Stimulated activated CD4-positive, alpha-beta T cell treated with anti-CD3 and anti-CD28 coated beads, Interleukin-15, amount 100 ng/mL, for 1 hour (primary cell): ENCODE measurements at regions not wholly inside any gene's neighbourhood (a gene's known extent, or its start where the extent isn't known, plus 50 kb on each side); places are given as distances from the start of the nearest gene placed in this dataset.

Experiments used
- DNase-seq, 2 donors: peaks; one replicate each; pipeline ENCODE4 v3.0.0-alpha.2; 2020; ENCODE audit warnings: low read depth in 1 of 2, low spot score in 1 of 2

DNA sequence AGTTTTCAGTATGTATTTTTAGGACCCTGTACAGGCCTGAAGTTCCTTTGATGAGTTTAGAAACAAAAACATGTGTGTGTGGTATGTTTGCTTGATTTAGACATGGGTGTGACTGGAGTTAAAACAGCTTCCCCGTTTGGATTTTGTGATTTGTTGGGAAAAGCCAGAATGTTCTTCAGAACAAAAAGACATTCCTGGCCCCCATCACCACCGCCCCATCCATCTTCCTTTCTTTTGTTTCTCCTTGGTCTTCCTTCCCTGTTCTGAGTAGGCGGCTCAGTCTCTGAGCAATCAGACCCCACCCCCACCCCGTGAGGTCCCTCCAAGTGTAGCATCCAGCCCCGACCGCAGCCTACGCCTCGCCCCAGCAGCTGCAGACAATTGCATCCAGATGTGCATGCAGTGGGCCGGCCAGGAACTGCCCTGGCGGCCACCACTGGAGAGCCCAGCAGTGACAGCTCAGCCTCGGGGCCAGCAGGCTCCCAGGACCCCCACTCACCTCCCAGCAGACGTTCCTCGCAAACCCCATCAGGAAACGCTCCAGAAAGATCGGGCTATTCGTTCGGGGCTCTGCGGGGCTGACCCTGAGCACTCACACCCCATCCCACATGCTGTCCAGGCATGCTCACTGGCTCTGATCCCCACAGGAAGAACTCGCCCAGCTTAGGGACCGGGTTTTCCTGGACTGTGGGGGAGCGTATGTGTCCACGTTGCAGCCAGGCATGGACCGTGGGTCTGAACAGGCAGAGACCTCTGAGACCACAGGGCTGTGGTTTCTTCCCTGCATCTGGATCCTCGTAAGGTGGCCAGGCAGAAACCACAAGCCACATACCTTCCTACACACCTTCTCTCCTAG is 99.8 kb upstream of the CDH5 start:
- DNase-seq: no peak

DNA sequence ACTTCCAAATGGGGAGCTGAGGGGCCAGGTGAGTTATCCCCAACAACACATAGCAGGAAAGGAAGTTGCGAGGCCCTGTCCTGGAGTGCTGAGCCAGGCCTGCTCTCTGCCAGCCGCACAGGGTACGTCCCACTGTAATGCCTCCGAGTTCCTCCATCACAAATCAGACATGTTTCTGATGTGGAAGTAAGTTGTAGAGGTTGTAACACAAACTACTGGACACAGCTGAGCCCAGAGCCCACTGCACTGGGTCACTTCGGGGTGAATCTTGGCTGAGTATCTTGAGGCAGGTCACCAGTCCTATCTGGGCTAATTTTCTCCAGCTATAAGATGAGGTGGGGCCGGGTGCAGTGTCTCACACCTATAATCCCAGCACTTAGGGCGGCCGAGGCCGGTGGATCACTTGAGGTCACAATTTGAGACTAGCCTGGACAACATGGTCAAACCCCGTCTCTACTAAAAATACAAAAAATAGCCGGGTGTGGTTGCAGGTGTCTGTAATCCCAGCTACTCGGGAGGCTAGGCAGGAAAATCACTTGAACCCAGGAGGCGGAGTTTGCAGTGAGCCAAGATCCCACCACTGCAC is 100.8 kb upstream of the CDH5 start:
- no peak for DNase-seq

DNA sequence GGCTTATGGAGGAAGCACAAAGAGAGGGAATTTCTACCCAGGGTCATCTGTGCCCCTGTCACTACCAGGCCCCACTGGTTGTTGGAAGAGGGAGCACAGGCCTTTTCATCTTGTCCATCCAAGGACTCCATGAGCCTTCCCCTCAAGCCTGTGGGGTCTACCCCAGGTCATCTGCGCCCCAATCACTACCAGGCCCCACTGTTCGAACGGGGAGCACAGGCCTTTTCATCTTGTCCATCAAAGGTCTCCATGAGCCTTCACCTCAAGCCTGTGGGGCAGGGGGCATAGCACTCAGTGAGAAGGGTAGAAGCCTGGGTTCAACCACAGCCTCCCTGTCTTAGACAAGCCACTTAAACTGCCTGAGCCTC is 101.5 kb upstream of the CDH5 start:
- DNase-seq: no peak

DNA sequence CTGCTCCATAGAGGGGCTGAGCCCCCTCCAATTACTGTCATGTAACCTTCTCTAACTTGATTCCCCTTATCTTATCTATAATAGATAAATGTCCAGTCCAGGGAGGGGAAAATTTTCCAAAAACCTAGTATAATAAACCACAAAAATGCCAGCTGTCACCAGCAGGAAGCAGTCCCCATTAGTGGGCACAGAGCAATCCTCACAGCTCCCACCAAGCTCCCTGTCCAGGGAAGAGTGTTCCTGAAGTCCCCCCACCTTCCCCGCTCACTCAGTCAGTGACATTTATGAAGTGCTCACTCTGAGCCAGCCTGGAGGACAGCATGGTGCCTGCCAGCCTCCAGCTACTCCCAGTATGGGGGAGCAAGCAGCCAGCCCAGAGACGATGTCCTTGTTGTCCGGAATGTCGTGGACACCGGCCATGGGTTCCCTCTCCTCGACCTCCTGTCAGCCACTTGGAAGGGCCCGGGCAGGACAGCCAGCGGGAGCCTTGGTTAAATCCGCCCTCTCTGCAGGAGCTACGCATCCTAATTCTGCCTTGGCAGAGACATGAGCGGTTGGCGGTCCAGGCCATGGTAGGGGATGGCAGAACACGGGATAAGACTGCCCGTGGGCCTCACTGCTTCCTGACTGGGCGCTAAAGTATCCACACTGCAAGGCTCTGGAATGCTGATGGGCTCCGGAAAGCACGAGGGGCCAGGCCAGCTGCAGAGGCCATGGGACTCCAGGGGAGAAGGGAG is 102.0 kb upstream of the CDH5 start:
- DNase-seq: no peak

DNA sequence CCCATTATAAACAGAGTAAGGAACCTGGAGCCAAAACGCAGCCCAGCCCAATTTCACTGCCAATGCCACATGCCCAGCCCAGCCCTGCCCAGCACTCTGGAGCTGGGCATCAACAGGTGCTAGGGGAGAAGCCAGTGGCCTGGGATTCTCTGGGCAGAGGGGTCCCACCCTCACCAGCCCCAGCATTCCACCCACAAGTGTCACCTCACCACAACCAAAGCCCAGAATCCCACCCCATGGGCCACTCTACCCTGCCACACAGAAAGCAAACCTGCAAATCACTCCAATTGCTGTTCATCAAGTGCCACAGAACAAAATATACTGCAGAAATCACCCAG is 102.5 kb upstream of the CDH5 start:
- DNase-seq: no peak

DNA sequence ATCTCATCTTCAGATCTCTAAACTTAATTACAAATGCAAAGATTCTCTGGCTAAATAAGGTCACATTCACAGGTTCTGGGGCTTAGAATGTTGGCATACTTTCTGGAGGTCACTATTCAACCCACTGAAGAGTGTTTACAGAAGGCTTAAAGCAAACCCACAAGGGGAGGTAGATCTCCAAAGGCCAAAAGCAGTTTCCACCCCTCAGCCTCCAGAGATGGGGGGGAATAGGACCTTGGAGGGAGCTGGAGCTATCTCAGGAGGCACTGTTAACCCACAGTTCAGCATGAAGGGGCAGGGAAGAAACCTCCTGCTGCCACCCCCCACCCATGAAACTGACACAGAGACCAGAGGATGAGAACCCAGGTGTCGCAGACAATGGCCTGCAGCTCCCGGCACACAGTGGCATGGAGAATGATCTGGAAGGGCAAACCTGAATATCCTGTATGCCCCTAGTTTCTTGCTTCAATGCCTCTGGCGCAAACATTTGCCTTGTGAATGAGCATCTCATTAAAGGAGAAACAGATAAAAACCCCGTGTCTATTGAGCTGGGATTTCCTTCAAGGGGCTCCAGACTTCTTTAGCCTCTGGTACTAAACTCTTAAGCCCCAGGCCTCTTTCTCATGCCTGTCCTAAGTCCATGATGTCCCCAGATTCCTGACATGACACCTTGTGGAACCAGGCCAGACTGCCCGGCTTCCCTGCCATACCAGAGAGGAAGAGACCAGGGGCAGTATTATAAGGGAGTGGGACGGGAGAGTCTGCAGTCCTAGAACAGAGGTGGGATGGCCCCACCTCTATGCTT is 103.1 kb upstream of the CDH5 start:
- no peak for DNase-seq

DNA sequence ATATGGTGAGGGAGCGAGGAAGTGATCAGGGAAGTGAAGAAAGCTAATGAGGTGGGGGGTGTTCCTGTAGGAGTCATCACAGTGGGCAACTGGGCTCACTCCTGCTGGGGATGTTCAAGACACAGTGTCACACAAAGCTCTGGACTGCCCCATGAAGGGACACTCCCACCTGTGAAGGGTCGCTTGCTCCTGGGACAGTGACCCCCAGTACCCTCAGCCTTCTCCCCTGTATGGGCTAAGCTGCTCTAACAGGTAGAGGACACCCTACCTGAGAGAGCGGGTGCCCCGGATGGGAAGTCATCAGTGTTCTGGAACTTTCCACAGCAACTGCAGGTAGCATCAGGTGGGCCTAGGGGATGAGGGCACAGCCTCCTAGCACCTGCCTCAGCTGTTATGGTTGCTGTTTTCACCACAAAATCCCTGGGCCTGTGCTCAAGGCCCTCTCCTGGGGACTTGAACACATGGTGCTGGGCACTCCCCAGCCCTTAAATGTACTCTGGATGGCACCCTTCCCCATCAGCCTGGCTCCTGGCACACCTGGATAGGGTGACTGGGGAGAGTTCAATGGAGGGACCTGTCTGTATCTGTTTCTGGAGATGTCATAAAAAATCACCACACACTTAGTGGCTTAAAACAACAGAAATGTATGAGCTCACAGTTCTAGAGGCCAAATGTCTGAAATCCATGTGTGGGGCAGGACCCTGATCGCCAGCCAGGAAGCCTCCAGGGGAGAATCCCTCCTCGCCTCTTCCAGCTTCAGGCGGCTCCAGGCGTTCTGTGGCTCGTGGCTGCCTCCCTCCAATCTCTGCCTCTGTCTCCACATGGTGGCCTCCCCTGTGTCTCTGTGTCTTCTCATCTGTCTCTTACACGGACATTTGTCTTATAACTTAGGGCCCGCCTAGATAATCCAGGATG is 104.0 kb upstream of the CDH5 start:
- DNase-seq: no peak

DNA sequence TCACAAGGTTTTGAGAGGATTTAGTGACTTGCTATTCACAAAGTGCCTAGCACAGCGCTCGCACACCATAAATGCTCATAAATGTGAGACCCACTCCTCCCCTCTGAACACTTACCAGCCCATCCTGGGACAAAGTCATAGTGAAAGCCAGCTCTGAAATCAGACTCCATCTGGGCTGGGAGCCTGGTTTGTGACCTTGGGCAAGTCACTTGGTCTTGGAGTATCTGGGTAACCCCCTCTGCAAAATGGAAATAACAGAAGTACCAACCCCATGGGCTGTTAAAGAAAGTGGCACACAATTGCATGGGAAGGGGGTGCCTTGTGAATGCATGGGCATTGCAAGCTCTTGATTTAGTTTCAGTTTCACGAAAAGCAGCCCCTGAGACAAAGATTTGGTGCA is 104.7 kb upstream of the CDH5 start:
- DNase-seq: no peak

DNA sequence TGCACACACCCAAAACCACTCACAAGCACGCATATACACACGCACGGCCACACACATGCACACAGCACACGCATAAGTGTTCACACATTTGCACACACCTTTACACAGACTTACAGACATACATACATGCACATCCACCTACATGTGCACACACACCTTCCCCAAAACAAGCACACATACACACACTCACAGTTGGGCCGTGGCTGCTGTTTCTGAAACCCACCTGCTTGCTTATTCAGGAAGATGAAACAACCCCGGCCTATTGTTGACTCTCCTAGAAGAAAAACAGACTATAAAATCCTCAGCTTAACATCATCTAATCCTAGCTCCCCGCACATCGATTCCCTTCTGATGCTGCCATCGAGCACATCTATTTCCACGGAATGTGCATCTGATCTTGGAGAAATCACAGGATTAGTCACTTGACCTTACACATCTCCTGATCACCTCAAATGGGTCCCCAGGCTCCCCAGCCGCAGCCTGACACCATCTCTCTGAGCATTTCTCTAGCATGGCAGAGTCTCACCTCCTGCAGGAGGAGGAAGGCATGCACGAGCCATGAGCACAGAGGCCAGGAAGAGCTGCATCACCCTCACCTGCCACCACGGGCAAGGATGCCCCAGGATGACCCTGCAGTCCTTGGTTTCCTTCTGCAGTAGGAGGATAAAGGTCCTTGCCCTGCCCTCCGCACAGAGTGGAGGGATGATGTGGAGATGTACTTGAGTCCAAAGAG is 105.8 kb upstream of the CDH5 start:
- DNase-seq: no peak

DNA sequence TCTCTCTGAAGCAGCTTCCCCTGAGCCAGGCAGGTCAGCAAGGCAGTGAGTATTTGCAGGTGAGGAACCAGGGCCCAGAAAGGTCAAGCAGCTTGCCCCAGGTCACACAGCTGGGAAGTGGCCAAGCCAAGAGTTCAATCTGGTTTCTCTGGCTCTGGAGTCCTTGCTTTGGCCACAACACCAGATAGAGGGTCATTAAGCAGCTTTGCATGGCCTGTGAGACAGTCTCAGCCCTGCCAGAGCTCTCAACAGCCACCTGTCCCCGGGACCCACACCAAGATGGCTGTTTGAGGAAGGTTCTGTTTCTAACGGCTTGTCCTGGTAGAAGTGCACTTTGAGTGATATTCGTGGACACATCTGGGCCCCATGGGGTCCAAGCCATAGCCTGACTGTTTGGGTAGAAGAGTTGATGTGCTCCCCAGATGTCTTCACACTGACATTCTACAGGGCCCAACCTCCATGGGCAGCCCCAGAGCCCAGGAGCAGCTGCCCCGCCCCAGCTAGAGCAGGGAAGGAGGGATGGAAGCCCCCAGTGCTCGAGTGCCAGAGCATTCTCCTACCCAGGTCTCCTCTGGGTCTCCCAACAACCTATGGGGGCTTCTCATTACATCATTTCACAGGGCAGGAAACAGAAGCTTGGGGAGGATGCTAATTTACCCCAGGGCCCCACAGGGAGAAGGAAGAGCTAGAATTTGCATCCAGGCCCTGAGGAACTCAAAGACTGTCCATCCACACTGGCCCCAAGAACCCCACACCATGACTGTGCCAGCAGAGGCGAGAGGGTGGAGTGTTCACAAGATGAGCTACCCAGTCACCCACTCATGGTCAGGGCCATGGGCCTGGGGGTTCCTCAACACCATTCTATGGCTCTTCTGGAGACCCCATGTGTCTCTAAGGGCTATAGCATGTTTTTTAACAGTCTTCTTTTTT is 107.3 kb upstream of the CDH5 start:
- DNase-seq: no peak

DNA sequence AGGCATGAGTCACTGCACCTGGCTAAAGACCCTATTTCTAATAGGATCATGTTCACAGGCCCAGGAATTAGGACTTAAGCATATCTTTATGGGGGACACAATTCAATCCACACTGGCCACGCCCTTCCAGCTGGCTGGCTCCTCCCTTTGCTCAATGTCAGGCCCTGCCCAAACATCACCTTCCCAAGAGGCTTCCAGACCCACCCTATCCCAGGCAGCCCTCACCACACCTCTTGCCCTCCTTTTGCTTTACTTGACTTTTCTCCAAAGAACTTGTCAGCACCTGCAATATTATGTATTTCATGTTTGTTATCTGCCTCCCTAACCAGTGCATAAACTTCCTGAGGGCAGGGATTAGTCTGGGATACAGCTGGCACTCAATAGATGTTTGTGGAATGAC is 109.6 kb upstream of the CDH5 start:
- no peak for DNase-seq

DNA sequence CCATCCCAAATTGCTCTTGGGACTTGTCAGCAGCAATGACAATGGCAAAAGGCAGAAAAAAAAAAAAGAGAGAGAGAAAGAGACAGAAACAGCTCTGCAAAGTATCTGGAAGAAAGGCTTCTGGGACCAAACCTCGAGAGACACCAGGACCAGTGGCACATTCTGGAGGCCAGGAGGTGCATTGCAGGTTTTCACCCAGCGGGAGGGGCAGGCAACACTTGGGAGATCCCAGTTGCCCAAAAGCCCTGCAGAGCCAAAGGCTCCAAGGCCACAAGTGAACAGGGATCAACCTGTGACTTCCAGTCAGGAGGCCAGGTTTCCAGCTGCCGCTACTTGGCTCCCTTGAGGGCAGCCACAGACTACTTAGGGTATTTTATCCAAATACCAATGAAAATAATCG is 110.8 kb upstream of the CDH5 start:
- no peak for DNase-seq

DNA sequence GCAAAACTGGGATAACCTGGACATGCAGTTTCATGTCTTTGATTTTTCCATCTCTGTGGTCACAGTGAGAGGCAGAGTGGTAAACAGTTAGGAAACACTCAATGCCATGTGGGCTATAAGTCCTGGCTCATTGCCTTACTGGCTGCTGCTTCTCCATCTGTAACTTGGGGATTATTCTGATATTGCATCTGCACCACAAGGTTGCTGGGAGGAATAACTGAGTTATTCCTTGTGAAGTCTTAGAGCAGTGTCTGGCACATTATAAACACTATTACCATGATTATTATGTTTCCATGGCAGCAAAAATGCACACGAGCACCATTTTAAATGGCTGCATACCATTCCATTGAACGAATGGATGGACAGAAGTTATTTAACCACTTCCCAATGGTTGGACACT is 111.7 kb upstream of the CDH5 start:
- no peak for DNase-seq

DNA sequence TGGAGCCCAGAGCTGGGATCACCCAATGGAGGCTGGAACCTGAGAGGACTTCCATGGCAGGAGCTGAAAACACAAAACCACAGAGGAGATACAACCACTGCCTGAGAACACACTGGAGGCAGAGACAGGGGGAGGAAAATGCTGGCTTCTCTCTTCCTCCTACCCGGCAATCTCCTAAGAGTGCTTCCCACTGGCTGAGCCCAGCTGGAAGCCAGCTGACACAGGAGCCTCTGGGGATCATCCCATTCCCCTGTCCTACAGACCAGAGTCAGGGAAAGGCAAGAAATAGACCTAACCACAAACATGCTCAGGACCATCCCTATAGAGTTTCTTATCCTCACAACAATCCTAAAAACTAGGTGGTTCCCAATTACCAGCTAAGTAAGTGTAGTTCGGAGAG is 112.4 kb upstream of the CDH5 start:
- no peak for DNase-seq

DNA sequence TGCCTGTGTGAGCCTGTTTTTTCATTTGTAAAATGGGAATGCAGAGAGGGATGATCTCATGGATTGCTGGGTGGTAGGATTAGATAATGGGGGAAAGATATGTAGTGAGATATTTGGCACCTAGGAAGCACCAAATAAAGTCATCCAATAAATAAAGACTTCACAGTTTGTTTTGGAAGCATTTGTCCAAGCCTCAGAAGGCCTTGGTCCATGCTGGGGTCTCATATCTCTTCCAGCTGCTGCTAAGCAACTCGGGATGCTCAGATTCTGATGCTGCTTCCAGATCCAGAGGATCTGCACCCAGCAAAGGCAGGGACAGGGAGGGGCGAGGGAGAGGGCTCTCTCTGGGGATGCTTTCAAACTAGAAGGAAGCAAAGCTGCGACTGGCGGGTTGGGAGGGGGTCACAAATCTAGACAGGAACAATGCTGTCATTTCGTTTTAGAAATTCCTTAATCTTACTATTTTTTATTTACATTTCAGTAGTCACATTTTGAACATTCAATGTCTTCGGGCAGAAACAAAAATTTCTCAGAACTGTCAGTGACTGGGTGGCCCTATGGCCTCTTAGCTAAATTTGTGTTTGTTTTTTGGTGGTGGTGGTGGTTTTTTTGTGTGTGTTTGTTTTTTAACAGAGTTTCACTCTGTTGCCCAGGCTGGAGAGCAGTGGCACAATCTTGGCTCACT is 114.9 kb upstream of the CDH5 start:
- no peak for DNase-seq

DNA sequence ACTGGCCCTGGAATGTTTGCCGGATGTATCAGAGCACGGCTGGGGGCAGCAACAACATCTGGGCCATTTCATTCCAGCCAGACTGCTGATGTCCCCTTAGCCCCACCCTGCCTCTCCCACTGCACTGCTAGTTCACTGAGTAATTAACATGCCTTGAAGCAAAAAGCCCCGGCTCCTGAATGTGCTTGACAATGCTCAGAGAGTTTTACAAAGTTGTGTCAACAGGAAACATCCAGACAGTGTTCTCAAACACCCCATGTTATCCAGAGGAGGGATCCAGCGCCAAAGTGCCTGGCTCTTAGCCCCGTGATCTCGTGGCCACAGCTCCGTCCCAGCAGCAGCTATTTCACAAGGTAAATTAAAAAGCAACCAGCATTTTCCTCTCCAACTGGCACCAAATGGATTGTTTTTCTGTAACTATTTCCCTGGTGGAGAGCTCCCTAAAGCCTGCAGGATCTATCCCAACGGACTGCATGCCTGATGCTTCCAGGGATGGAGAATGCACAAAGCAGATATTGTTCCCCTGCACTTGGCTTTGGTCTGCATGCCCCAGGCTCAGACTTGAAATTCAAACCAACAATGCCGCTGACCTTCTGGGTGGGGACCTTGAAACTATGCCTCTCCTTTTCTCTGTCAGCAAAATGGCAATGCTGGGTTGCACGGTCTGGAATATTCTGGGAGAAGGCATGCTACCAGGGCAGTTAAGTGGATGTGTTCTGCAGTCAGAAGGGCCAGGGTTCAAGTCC is 115.6 kb upstream of the CDH5 start:
- DNase-seq: no peak
